ENCODE measurements at regions not wholly inside any gene's neighbourhood (a gene's known extent, or its start where the extent isn't known, plus 50 kb on each side); places are given as distances from the start of the nearest gene placed in this dataset.

DNA sequence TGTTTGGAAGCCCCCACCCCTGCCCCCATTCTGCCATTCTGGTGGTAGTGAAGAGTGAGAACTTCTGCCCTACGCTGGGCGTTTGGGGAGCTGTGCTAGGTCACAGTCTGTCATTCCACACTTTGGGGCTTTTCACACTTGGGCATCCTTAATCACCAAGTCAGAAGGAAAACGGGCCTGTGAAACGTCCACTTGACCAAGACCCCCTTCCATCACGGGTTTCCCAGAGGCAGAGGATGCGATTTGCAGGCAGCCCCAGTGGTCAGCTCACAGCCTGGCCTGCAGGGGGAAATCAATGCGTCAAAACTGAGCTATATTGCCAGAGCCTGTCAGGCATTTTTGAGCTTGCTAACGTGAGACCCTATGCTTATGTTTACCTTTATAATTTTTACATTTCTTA, 663.3 kb upstream of the MGMT start:
- 28% methylated on average over 7 of the region's 8 CpGs for whole genome bisulfite sequencing (ENCODE audit: insufficient coverage, low coverage, low lambda C conversion rate, missing lambda C conversion rate)
- Histone ChIP-seq H3K36me3 (no peaks in the 10 kb centered on the region), H3K9me3 (no peaks in the 10 kb centered on the region), H3K27ac (no peak overlapping the region), H3K4me1 (no peaks in the 10 kb centered on the region), H3K4me3 (no peak overlapping the region), H3K27me3 (no peaks in the 10 kb centered on the region)
- intact Hi-C loops (cut with DNase I): no loop called here
- ATAC-seq: no peak
- TF ChIP-seq, protein P1, sequence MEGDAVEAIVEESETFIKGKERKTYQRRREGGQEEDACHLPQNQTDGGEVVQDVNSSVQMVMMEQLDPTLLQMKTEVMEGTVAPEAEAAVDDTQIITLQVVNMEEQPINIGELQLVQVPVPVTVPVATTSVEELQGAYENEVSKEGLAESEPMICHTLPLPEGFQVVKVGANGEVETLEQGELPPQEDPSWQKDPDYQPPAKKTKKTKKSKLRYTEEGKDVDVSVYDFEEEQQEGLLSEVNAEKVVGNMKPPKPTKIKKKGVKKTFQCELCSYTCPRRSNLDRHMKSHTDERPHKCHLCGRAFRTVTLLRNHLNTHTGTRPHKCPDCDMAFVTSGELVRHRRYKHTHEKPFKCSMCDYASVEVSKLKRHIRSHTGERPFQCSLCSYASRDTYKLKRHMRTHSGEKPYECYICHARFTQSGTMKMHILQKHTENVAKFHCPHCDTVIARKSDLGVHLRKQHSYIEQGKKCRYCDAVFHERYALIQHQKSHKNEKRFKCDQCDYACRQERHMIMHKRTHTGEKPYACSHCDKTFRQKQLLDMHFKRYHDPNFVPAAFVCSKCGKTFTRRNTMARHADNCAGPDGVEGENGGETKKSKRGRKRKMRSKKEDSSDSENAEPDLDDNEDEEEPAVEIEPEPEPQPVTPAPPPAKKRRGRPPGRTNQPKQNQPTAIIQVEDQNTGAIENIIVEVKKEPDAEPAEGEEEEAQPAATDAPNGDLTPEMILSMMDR (IDR thresholded peaks at IDR 0.05): no peak
- no peak for TF ChIP-seq POLR2A (IDR thresholded peaks at IDR 0.05)
- DNase-seq: no peak

DNA sequence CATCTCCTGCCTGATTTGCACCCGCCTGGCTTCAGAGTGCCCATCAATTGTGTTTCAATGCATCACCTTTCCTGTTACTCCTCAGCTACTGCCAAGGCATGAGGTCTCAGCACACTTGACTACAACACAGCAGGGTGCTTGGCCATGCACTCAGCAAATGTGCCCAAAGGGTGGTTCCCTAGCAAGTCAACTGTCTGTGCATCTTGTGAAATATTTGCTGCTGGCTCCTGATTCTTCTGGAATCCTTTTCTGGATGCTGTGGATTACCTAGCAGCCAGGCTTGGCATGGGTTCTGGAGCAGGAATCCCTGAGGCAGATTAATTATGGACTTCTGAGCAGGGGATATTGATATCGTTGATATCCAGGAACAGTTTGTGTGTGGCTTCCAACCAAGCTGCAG, 662.6 kb upstream of the MGMT start:
- no peak for ATAC-seq
- WGBS (ENCODE audit: insufficient coverage, low coverage, low lambda C conversion rate, missing lambda C conversion rate): 43% methylated on average over 1 of the region's 2 CpGs

DNA sequence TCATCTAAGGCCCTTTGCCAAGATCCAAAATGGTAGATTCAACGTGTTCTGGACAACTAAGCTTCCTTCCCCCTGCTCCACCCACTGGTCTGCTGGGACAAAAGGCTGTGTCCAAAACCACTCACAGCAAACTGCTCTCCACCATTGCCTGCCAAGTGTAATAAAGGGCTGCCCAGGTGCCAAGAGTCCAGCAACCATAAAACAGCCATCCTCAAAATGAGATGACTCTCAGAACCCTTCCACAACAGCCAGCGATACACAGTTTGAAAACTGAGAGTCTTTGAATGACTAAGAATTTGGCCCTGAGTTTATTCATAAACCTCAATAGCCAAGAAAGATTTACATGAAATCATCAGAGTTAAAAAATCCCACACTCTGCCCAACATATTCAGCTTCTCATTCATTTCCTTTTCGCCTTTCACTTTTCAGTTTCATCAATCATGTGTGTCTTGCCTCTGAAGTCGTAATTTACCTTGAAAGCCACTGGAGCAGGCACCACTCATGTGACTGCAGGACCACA, 658.1 kb upstream of the MGMT start:
- Histone ChIP-seq H3K4me1 (no peaks in the 10 kb centered on the region), H3K9me3 (no peaks in the 10 kb centered on the region), H3K27ac (no peak overlapping the region), H3K36me3 (no peaks in the 10 kb centered on the region), H3K27me3 (no peaks in the 10 kb centered on the region), H3K4me3 (no peak overlapping the region)
- ATAC-seq (no peak), DNase-seq (no peak)
- WGBS (ENCODE audit: insufficient coverage, low coverage, low lambda C conversion rate, missing lambda C conversion rate): 55% methylated on average over 4 of the region's 4 CpGs
- TF ChIP-seq, protein P1 (IDR thresholded peaks at IDR 0.05): no peak
- intact Hi-C loops (cut with DNase I): no loop called here

More for the DNA sequence above, 662.6 kb upstream of the MGMT start:
- Histone ChIP-seq H3K36me3 (no peaks in the 10 kb centered on the region), H3K27me3 (no peaks in the 10 kb centered on the region), H3K4me3 (no peak overlapping the region), H3K9me3 (no peaks in the 10 kb centered on the region), H3K27ac (no peak overlapping the region), H3K4me1 (no peaks in the 10 kb centered on the region)
- intact Hi-C loops (cut with DNase I): no loop called here
- no peak for DNase-seq
- TF ChIP-seq, protein P1 (IDR thresholded peaks at IDR 0.05): no peak

DNA sequence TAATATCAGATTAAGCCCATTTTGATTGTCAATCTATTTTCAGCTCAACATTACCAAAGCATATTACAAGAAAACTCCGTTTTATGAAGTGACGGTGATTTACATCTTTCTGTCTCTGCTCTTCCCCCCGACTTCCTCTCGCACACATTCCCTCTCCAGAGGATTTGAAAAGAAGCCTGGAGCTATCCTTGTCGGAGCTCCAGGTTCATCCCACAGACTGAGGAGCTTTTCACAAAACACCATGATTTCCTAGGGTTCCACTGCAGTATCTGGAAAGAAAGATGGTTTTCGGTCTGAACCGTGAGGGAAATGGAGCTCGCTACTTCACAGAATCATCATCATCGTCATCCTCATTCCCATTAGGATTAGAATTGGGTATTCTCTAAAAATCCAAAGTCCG, 655.5 kb upstream of the MGMT start:
- Histone ChIP-seq H3K4me3 (no peak overlapping the region), H3K9me3 (no peaks in the 10 kb centered on the region), H3K27me3 (no peaks in the 10 kb centered on the region), H3K4me1 (no peaks in the 10 kb centered on the region), H3K27ac (no peak overlapping the region), H3K36me3 (no peaks in the 10 kb centered on the region)
- intact Hi-C loops (cut with DNase I): no loop called here
- WGBS (ENCODE audit: insufficient coverage, low coverage, low lambda C conversion rate, missing lambda C conversion rate): 60% methylated on average over 10 of the region's 10 CpGs
- TF ChIP-seq, protein P1 (IDR thresholded peaks at IDR 0.05): no peak
- TF ChIP-seq POLR2A (IDR thresholded peaks at IDR 0.05): no peak
- ATAC-seq (no peak), DNase-seq (no peak)

DNA sequence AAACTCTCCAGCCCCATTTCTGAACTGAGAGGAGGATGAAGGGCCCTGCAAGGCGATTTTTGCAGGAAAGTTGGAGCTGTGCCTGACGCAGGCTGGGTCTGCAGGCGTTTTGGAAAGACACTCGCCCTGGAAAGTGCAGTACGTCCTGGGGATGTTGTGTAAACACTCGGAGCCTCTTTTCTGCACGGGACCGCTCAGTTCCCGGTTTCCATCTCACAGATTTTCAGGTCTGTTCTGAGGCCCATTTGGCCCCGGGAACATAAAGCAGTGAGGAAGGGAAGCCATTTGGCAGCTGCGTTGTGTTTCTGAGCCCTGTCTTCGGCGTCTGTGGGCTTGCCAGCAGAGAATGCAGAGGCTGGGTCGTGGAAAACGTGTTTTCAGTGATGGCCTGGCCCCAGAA, 655.0 kb upstream of the MGMT start:
- H3K27me3 ChIP-seq: no peaks in the 10 kb centered on the region
- no peaks in the 10 kb centered on the region for H3K9me3 ChIP-seq
- no peaks in the 10 kb centered on the region for H3K4me1 ChIP-seq
- DNase-seq (no peak), ATAC-seq (no peak)
- no peaks in the 10 kb centered on the region for H3K36me3 ChIP-seq
- intact Hi-C loops (cut with DNase I): no loop called here
- no peak overlapping the region for H3K27ac ChIP-seq
- no peak for TF ChIP-seq POLR2A (IDR thresholded peaks at IDR 0.05)
- TF ChIP-seq, protein P1 (IDR thresholded peaks at IDR 0.05): no peak
- 42% methylated on average over 9 of the region's 15 CpGs for WGBS (ENCODE audit: insufficient coverage, low coverage, low lambda C conversion rate, missing lambda C conversion rate)
- H3K4me3 ChIP-seq: no peak overlapping the region
